Activated CD4-positive, CD25-positive, alpha-beta regulatory T cell treated with anti-CD3 and anti-CD28 coated beads, Interleukin-2, amount 50 U/mL, for 72 hours (primary cell): ENCODE measurements at regions not wholly inside any gene's neighbourhood (a gene's known extent, or its start where the extent isn't known, plus 50 kb on each side); places are given as distances from the start of the nearest gene placed in this dataset.

Experiments
- DNase-seq: peaks from one replicate; pipeline ENCODE4 v3.0.0; 2021

DNA sequence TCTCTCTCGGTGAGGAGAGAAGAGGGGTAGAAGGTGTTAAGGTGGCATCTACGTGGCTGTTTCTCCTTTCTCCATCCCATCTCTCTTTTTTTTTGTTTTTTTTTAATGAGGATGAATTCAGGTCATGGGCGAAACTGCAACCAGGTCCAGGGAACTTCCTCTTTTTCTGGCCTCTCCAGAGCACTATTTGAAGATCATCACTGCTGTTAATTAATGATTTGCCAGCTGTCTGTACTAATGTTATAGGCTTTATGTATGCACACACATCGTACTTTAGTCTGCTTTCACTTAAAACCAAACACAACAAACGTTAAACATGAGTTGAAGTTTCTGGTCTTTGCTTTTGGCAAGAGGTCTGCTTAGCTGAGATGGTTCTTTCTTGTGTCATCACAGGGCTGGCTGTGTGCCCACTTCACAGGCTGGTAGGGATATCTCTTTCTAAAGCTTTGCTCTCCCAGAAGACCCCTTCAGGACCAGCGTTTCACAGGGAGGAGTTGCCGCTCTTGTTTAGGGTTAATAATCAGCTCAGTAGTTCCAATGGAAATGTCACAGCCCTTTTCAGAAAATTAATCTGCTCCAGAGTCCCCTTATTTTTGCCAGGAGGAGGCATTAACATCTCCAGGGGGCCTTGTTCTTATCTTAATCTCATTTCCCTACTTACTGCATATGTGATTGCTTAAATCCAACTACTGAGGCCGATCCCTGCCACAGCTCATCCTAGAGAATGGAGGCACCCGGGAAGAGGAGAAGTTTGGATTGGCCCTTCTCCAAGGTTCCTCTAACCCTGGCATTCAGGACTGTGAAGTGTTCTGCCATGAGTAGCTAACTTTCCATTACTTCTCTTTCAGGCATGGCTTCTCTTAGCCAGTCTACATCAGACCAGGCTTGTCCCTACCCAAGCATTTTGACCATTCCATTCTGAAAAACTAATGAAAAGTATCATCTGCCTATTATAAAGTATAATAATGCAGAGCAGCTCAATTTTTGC, 273.9 kb upstream of the NFE2L3 start:
- DNase-seq: no peak

- no peak for DNase-seq
Observed at GRCh38 chr7:25879799-25880198, 272.2 kb upstream of the NFE2L3 start.

- no peak for DNase-seq
Observed at GRCh38 chr7:25881317-25882037, 270.5 kb upstream of the NFE2L3 start.

- DNase-seq: no peak
Observed at GRCh38 chr7:25882151-25882773, 269.7 kb upstream of the NFE2L3 start.

- DNase-seq: no peak
Observed at GRCh38 chr7:25884265-25884828, 267.7 kb upstream of the NFE2L3 start.

DNA sequence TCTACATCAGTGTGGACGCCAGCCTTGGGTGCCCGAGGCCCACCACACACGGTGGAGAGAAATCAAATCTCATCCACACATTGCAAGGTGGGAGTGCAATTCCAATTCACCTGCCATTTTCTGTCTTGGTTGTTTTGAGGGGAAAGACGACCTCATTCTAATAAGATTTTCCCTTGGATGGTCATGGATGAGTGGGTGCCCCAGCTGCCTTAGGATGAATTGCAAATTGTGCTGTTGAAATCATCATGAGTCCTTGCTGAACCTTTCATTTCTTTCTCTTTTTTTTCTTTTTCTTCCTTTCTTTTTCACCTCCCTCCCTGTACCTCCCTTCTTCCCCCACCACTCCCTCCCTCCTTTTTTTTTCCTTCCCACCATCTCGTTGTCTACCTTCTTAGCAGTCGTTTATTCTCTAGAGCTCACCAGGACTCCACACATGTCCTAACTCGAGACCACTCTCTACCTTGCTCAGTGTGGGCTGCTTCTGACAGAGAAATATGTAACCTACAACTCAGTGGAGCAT, 266.9 kb upstream of the NFE2L3 start:
- DNase-seq: no peak

DNA sequence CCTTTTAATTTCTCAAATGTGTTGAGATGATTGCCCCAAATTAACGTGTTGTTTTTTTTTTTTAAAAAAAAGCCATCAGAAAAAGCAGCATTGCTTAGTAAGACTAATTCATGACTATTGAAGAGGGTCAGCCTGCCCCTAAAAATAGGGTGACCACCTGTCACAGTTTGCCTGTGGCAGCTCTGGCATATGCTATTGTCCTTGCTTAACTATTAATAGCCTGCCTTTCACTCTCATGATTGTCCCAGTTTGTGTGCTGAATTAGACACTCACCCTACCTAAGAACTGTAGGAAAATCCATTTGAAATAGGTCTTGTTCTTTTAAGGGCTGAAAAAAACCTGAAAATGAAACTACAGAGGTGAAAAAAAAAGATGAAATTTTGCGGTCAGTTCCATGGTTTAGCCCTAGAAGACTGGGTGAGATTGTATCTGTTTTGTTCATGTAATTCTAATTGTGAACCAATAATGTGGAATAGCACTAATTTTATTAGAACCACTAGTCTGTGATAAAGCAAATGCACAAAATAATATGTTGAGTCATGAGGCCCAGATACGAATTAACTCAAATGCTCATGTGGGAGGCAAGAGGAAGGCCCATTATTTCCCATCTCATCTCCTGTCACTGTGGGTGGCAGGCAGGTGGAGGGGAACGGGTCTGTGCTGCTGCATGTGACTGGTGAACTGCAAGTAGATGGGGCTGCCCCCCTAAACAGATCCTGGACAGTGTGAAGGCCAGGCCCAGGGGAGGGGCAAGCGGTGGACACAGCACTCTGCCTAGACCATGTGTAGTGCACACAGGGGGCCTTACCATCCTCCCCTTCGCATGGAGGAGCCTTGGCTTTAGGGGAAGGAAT, 265.4 kb upstream of the NFE2L3 start:
- no peak for DNase-seq

DNA sequence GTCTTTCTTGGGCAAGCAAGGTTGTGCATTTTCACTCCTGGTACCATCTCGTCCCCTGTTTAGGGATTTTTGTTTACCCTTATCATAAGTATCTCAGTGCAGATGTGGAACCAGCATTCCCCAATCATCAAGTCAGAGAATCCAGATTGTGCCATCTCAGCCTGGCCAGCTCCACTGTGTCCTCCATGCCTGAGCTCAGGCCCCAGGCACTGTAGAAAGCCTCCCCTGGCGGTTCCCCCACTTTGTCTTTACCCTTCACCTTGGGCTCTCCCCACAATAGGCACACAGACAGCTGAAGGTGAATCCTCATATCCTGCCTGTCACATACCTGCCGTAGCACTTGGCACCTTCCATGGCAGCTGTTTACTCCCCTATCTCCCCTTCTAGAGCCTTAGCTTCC, 264.7 kb upstream of the NFE2L3 start:
- no peak for DNase-seq

GRCh38 chr7:25887795-25888559, 264.0 kb upstream of the NFE2L3 start:
- no peak for DNase-seq

- DNase-seq: no peak
Observed at GRCh38 chr7:25889765-25890164, 262.2 kb upstream of the NFE2L3 start.

DNA sequence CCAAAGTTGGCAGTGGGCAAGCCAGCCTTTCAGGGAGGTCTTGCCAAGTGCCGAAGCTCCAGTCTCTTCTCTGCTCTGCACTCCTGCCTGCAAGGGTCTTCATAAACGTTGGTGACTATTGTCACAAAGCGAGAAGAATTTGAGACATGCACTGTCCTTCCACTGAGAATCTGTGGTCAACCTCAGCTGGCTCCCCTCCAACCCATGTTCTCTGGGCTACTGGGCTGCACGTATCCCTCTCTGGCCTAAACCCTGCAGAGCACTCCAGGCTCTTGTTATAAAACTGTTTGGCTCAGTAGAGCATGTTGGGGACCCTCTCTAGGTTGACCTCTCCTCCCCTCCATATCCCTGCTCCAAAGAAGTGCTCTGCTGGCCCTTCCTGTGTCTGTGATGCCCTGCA, 260.4 kb upstream of the NFE2L3 start:
- DNase-seq: no peak

DNA sequence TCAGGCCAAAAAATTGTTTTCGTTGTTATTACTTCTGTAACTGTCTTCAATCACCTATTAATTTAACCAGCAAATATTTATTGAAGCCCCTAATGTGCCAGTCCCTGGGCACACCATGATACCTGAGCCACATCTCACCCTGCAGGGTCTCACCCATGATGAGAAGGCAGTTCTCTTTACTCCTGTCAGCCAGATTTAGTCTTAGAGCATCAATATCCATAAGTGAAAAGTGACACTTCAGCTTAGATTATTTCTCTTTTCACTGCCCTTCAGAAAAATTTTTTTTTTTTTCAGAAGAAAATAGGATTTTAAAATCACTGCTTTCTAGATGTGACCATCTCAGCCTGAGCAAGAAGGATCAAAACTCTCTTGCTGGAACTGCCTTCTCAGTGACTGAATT, 258.6 kb upstream of the NFE2L3 start:
- no peak for DNase-seq

DNA sequence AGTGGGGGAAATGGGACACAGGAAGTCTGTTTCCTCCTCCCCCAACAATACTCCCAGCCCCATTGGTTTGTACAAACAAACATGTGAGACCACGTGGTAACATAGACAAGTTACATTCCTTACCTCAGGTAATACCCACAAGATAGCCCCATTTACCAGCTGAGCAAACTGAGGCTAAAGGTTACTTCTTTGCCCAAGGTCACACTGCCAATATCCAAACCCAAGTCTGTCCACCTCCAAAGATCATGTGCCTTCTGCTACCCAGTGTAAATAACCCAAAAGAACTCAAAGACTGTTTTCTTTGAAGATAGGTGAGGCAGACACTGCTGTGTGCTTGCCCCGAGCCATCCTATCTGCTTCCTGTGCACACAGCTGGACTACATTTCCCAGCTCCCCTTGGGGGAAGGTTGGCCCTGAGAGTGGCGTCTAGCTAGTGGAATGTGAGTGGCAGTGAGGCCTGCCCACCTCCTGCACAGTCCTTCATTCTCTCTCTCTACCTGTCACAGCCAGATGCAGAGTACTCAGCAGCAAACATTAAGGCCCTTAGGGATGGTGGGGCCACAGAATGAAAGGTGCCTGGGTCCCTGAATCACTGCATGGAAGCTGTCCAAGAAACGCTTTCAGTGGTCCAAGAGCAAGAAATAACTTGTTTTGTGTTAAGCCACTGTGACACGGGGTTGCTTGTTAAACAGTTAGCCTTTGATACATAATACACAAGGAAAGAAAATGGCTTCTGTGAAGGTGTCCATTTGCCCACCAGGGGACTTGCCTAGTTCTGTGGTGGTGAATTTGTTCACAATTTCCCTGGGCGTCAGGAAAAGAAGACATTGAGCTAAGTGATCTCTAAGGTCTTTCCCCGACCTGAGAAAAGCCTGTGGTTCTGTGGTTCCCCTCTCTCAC, 257.7 kb upstream of the NFE2L3 start:
- DNase-seq: no peak

DNA sequence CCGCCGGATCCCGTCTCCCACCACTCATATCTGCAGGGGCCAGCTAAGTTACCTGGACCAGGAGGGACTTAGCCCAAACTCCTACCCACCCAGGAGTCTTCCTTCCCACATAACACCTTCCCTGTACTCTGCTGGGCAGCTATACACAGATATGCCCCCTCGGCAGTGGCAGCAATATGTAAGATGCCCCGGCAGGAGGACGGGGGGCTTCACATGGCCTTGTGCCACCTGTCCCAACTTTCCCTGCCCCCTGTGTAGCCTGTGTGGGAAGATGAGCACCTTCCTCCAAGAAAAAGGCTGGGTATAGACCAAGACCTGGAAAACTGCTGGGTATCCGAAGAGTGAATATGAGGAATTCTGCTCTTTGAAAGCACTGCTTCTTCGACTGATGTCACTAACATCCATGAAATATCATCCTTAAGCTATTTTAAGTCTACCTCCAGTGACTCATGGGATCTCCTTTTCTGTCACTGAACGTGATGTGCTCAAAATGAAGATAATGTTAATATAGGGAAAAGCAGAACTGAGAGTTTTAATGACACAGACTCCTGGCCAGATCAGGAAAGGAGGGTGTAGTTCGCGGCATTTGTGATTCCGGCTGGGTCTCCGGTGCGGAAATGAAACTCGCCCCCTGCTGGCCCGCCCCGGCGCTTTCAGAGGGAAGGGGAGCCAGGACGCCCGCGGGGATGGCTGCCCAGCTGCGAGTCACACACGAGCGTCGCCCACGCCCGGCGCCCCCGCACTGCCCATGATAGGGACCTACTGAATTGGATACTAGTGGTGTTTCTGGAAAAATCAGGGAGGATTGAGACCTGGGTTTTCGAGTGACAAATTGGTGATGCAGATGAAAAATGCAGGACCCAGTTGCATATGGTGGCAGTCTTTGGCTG, 256.9 kb upstream of the NFE2L3 start:
- DNase-seq: peak; percentile 64

- DNase-seq: no peak
Observed at GRCh38 chr7:25895792-25896171, 256.2 kb upstream of the NFE2L3 start.

DNA sequence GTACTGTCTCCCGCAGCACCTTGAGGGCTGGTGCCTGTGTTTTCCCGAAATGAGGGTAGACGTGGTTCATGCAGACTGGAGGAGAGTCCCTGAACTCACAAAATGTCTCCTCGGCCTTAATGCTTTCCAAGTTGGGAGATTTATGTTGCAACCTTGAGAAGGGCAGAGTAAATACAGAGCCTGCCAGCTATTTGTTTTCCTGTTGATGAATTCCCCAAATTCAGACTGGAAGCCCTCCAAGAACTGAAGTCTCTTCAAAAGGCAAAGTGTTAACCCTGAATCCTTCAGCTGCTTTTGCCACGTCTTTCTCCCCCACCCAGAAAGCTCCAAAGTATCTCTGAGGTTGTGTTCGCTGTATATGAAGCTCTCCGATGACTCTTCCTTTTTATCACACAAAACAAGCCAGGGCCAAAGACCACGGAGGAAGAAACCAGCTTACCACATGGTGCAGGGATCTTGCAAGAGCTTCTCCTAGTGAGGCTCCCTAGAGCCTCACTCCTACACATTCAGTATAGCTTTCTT, 254.7 kb upstream of the NFE2L3 start:
- DNase-seq: no peak

DNA sequence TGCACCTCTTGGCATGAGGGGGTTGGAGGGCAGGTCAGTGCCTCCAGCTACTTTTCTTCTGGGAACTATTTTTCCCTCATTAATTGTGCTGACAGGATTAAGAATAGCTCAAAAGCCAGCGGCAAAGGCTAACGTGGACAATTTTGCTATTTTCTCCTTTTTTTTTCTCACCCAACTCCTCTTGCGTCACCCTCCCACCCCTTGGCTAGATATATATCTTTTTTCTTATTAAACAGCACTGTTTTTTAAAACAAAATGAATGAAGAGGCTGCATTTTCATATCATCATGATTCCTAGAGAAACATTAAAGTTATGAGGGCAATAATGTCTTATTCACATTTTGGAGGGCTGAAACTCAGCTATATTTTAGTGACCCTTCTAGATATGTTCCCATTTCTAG, 251.8 kb upstream of the NFE2L3 start:
- DNase-seq: no peak

DNA sequence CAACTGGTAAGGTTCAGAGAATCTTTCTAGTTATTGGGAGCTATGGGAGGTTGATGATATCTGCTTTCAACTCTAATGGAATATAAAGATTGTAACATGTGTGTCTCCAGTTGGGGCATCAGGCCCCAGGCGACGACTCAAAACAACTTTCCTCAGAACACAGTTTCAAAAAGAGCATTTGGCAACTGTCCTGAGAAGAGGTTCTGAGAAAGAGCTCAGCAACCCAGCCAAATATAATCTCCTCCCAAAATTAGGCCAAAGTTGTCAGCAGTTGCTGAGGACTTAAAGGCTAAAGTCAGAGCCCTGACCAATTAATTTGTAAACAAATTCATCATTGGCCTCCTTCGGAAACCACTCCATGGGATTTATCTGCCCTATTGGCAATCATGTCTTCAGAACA, 251.1 kb upstream of the NFE2L3 start:
- no peak for DNase-seq

DNA sequence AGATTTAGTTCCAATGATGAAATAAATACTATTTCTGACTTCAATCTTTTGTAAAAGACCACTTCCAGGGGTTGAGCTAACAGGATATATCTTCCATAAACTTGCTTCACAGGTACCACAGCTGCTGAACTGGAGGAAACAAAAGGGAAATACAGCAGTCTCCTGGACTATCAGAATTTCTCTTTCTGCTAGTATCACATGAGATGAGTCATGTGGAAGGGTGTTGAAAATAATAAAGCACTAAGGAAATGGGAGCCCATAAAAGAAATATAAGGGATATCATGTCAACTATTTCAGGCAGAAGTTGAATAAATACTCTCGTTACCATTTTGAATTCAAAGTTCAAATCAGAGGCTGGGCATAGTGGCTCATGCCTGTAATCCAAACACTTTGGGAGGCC, 250.3 kb upstream of the NFE2L3 start:
- no peak for DNase-seq
